ENCODE measurements at regions not wholly inside any gene's neighbourhood (a gene's known extent, or its start where the extent isn't known, plus 50 kb on each side); places are given as distances from the start of the nearest gene placed in this dataset.
"Not testable (repeated sequence)": the region's sequence is repeated elsewhere in the genome, so short reads cannot be mapped to it uniquely, and the experiment has no call there.

- no peak for DNase-seq
- peaks cover 21% of the 10 kb centered on the region for H3K27me3 Mint-ChIP-seq (ENCODE audit: insufficient read depth)
- no peak for TF ChIP-seq CTCF (IDR thresholded peaks at IDR 0.05)
- H3K27ac Mint-ChIP-seq = no peak overlapping the region
- H3K9me3 Mint-ChIP-seq = no peaks in the 10 kb centered on the region
- H3K4me1 Mint-ChIP-seq (ENCODE audit: low read depth) = no peaks in the 10 kb centered on the region
- no peaks in the 10 kb centered on the region for H3K36me3 Mint-ChIP-seq (ENCODE audit: low read depth)
- no peak overlapping the region for H3K4me3 Mint-ChIP-seq
These were observed 137.1 kb upstream of the RMP24 start for GRCh38 chr18:35835366-35835765.

GRCh38 chr18:35835833-35836232, 136.6 kb upstream of the RMP24 start:
- no peaks in the 10 kb centered on the region for H3K36me3 Mint-ChIP-seq (ENCODE audit: low read depth)
- H3K27me3 Mint-ChIP-seq (ENCODE audit: insufficient read depth) = peaks cover 22% of the 10 kb centered on the region
- H3K4me1 Mint-ChIP-seq (ENCODE audit: low read depth) = no peaks in the 10 kb centered on the region
- no peaks in the 10 kb centered on the region for H3K9me3 Mint-ChIP-seq
- TF ChIP-seq CTCF (IDR thresholded peaks at IDR 0.05) = no peak
- no peak overlapping the region for H3K4me3 Mint-ChIP-seq
- no peak for DNase-seq
- H3K27ac Mint-ChIP-seq = no peak overlapping the region

DNA sequence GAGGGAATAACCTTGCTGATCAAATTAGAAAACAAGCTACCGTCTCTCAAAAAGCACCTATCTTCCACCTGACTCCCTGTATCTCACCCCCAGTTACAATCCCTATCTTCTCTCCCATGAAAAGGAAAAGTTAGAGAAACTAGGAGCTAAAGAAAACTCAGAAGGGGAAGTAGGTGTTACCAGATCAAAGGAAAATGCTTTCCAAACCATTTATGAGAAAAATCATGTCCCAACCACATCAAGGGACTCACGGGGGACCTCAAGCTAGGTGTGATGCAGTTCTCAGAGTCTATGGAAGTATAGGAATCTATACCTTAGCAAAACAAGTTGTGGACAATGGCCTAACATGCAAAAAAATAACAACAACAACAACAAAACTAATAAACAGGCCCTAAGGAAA, 135.5 kb upstream of the RMP24 start:
- H3K9me3 Mint-ChIP-seq = no peaks in the 10 kb centered on the region
- H3K4me1 Mint-ChIP-seq (ENCODE audit: low read depth) = no peaks in the 10 kb centered on the region
- no peak for DNase-seq
- no peak for TF ChIP-seq CTCF (IDR thresholded peaks at IDR 0.05)
- peaks cover 29% of the 10 kb centered on the region for H3K27me3 Mint-ChIP-seq (ENCODE audit: insufficient read depth)
- no peak overlapping the region for H3K4me3 Mint-ChIP-seq
- no peaks in the 10 kb centered on the region for H3K36me3 Mint-ChIP-seq (ENCODE audit: low read depth)
- no peak overlapping the region for H3K27ac Mint-ChIP-seq

- Mint-ChIP-seq H3K4me3 (no peak overlapping the region), H3K27ac (no peak overlapping the region), H3K9me3 (no peaks in the 10 kb centered on the region), H3K4me1 (ENCODE audit: low read depth) (no peaks in the 10 kb centered on the region), H3K36me3 (ENCODE audit: low read depth) (no peaks in the 10 kb centered on the region), H3K27me3 (ENCODE audit: insufficient read depth) (peaks cover 24% of the 10 kb centered on the region)
- no peak for DNase-seq
- TF ChIP-seq CTCF (IDR thresholded peaks at IDR 0.05) = no peak
These were observed 134.5 kb upstream of the RMP24 start for GRCh38 chr18:35837922-35838496.

DNA sequence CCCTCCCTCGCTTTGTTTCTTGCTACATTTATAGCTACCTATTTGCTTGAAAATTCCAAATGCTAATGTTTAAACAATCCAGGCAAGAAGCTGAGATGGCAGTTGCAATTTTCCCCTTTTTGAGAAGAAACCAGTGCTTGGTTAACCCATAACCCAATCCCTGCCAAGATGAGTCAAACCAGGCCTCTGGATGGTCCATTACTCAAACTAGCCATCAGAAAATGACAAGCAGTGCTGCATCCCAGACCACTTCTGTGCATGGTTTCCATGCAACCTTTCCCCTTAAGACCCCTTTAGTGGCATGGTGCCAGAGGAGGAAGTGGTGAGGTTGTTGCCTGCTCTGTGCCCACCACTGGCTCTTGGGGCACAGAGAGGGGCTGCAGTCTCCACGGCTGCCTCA, 131.2 kb upstream of the RMP24 start:
- Mint-ChIP-seq H3K27ac (no peak overlapping the region), H3K27me3 (ENCODE audit: insufficient read depth) (peaks cover 24% of the 10 kb centered on the region), H3K9me3 (no peaks in the 10 kb centered on the region), H3K4me3 (no peak overlapping the region), H3K36me3 (ENCODE audit: low read depth) (no peaks in the 10 kb centered on the region), H3K4me1 (ENCODE audit: low read depth) (peaks cover 11% of the 10 kb centered on the region; the same call in 1 of the 2 replicates)
- DNase-seq = no peak
- no peak for TF ChIP-seq CTCF (IDR thresholded peaks at IDR 0.05)

- peaks cover 11% of the 10 kb centered on the region; the same call in 1 of the 2 replicates for H3K4me1 Mint-ChIP-seq (ENCODE audit: low read depth)
- H3K27ac Mint-ChIP-seq = no peak overlapping the region
- H3K36me3 Mint-ChIP-seq (ENCODE audit: low read depth) = no peaks in the 10 kb centered on the region
- H3K9me3 Mint-ChIP-seq = no peaks in the 10 kb centered on the region
- H3K27me3 Mint-ChIP-seq (ENCODE audit: insufficient read depth) = peaks cover 22% of the 10 kb centered on the region
- no peak overlapping the region for H3K4me3 Mint-ChIP-seq
- DNase-seq = no peak
- no peak for TF ChIP-seq CTCF (IDR thresholded peaks at IDR 0.05)
These were observed 129.9 kb upstream of the RMP24 start for GRCh38 chr18:35842536-35842935.

GRCh38 chr18:35848321-35848720, 124.2 kb upstream of the RMP24 start:
- H3K27me3 Mint-ChIP-seq (ENCODE audit: insufficient read depth) = peaks cover 10% of the 10 kb centered on the region
- DNase-seq; H3K4me3 Mint-ChIP-seq; H3K9me3 Mint-ChIP-seq; H3K36me3 Mint-ChIP-seq (ENCODE audit: low read depth); H3K27ac Mint-ChIP-seq: not testable (repeated sequence)
- H3K4me1 Mint-ChIP-seq (ENCODE audit: low read depth) = peaks cover 19% of the 10 kb centered on the region

DNA sequence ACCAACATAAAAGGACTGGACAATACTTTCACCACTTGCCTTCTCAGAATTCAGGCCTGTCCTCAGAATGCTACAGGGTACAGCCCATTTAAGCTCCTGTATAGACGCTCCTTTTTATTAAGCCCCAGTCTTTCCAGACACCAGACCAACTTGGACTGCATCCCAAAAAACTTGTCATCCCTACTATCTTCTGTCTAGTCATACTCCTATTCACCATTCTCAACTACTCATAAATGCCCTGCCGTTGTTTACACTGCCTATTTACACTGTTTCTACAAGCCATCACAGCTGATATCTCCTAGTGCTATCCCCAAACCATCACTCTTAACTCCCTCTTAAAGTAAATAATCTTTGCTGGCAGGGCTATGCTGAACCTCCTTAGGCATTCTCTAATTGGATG, 123.2 kb upstream of the RMP24 start:
- H3K9me3 Mint-ChIP-seq; DNase-seq; H3K27ac Mint-ChIP-seq; H3K36me3 Mint-ChIP-seq (ENCODE audit: low read depth); H3K4me3 Mint-ChIP-seq: not testable (repeated sequence)
- H3K4me1 Mint-ChIP-seq (ENCODE audit: low read depth) = peaks cover 19% of the 10 kb centered on the region
- H3K27me3 Mint-ChIP-seq (ENCODE audit: insufficient read depth) = peaks cover 10% of the 10 kb centered on the region
